NCI-H82 (cell line): ENCODE measurements at regions not wholly inside any gene's neighbourhood (a gene's known extent, or its start where the extent isn't known, plus 50 kb on each side); places are given as distances from the start of the nearest gene placed in this dataset.

Source experiments
- DNase-seq: peaks from one replicate; lab custom pipeline; 2025; lab: John Stamatoyannopoulos, UW

GRCh38 chr3:146308682-146309081 is 57.8 kb upstream of the PLSCR4 start:
- no peak for DNase-seq

DNA sequence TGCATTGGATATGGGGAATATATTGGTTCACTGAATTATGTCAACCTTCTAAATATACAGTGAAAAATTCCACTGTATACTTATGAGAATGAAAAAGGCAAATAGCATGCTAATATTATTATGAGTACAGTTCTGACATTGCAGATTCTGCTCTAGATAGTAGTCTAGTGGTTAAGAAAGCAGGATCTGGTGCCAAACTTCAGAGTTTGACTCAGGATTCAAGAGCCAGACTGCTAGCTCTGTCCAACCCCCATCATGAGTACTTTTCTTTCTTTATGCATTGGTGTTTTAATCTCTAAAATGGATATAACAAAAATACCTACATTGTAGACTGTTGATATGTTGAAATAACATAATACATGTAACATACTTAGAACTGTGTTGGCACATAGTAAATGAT is 57.3 kb upstream of the PLSCR4 start:
- DNase-seq: no peak

- DNase-seq: no peak
Observed at GRCh38 chr3:146307456-146307725, 56.5 kb upstream of the PLSCR4 start.

DNA sequence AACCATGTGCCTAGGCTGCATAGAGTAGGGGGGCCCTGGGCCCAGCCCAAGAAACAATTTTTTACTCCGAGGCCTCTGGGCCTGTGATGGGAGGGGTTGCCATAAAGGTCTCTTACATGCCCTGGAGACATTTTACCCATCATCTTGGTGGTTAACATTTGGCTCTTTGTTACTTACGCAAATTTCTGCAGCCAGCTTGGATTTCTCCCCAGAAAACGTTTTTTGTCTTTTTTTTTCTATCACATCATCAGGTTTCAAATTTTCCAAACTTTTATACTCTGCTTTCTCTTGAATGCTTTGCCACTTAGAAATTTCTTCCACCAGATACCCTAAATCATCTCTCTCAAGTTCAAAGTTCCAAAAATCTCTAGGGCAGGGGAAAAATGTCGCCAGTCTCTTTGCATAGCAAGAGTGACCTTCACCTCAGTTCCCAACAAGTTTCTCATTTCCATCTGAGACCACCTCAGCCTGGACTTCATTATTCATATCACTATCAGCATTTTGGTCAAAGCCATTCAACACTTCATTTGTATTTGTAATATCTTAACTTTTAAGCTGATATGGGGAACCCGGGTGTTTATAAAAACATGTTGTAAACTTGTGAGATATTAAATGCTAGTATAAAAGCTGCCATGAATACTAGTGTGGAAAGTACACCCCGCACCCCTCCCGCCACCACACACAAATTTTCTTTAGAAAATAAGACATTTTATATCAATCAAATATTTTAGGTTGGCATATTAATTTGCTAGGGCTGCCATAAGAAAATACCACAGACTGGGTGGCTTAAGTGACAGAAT is 56.0 kb upstream of the PLSCR4 start:
- no peak for DNase-seq

DNA sequence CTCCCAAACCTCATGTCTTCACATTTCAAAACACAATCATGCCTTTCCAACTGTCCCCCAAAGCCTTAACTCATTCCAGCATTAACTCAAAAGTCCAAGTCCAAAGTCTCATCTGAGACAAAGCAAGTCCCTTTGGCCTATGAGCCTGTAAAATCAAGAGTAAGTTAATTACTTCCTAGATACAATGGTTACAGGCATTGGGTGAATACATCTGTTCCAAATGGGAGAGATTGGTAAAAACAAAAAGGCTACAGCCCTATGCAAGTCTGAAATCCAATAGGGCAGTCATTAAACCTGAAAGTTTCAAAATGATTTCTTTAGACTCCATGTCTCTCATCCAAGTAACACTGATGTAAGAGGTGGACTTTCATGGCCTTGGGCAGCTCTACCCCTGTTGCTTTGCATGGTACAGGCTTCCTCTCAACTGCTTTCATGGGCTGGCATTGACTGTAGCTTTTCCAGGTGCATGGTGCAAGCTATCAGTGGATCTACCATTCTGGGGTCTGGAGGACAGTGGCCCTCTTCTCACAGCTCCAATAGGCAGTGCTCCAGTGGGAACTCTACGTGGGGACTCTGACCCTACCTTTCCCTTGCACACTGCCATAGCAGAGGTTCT is 55.0 kb upstream of the PLSCR4 start:
- no peak for DNase-seq

GRCh38 chr3:146300768-146301167 is 49.9 kb upstream of the PLSCR4 start:
- DNase-seq: no peak
